Suprapubic skin (tissue), 4 donors: ENCODE measurements at regions not wholly inside any gene's neighbourhood (a gene's known extent, or its start where the extent isn't known, plus 50 kb on each side); places are given as distances from the start of the nearest gene placed in this dataset.

Experiments used
- POLR2A ChIP-seq, 2 donors: fragments of 450-650 bp; IDR thresholded peaks; one replicate each; pipeline ENCODE4 v1.6.1; 2017; ENCODE audit warnings: antibody characterized with exemption in 2 of 2, mild to moderate bottlenecking in 2 of 2, moderate library complexity in 2 of 2
- POLR2AphosphoS5 ChIP-seq, 3 donors: sonication (generic); formaldehyde crosslinking; IDR thresholded peaks; one replicate each; pipeline ENCODE4 v1.6.1; 2017; ENCODE audit warnings: antibody characterized with exemption in 3 of 3
- TF ChIP-seq, protein P1 (sequence below), 2 donors: fragments of 200-600 bp in 1 of 2; fragments of 450-650 bp in 1 of 2; sonication (generic) in 1 of 2; IDR thresholded peaks; one replicate each; pipeline ENCODE4 v1.5.1; 2016 to 2019; ENCODE audit warnings: antibody characterized with exemption in 2 of 2, mild to moderate bottlenecking in 1 of 2, moderate library complexity in 1 of 2

DNA sequence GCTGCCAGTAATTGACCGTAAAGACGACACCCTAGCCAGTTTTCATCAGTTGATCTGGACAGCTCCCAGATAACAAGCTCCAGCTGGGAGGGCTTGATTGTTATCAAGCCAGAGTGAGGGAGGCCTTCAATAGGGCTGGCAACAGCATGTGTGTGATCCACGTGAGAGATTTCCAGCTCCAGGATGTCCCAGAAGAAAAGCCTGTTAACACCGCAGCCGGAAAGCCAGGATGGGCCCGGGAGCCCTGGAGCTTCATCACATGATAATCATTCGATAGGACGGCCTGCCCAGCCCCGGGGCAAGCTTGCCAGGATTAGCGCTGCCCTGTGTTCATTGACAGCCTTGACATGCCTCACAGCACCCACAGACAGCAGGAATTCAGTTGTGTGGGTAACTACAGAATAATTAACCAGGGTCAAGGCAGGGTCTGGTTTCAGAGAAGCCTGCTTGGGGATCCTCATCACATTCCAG lies 182.5 kb downstream of the C1D start:
- TF ChIP-seq, protein P1, sequence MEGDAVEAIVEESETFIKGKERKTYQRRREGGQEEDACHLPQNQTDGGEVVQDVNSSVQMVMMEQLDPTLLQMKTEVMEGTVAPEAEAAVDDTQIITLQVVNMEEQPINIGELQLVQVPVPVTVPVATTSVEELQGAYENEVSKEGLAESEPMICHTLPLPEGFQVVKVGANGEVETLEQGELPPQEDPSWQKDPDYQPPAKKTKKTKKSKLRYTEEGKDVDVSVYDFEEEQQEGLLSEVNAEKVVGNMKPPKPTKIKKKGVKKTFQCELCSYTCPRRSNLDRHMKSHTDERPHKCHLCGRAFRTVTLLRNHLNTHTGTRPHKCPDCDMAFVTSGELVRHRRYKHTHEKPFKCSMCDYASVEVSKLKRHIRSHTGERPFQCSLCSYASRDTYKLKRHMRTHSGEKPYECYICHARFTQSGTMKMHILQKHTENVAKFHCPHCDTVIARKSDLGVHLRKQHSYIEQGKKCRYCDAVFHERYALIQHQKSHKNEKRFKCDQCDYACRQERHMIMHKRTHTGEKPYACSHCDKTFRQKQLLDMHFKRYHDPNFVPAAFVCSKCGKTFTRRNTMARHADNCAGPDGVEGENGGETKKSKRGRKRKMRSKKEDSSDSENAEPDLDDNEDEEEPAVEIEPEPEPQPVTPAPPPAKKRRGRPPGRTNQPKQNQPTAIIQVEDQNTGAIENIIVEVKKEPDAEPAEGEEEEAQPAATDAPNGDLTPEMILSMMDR (IDR thresholded peaks at IDR 0.05), result no peak
- TF ChIP-seq POLR2AphosphoS5 (IDR thresholded peaks at IDR 0.05) (no peak), POLR2A (IDR thresholded peaks at IDR 0.05) (no peak)
